Suprapubic skin (tissue), 4 donors: ENCODE measurements at regions not wholly inside any gene's neighbourhood (a gene's known extent, or its start where the extent isn't known, plus 50 kb on each side); places are given as distances from the start of the nearest gene placed in this dataset.

ENCODE experiments used
- DNase-seq, 2 donors: peaks; one replicate each; pipeline ENCODE4 v3.0.0-alpha.2; 2019; ENCODE audit warnings: low spot score in 2 of 2
- H3K27ac ChIP-seq: fragments of 200-600 bp; sonication (generic); one replicate; pipeline ENCODE4 v1.5.1; 2019
- H3K27me3 ChIP-seq: fragments of 200-600 bp; sonication (generic); one replicate; pipeline ENCODE4 v1.5.1; 2019
- H3K36me3 ChIP-seq: fragments of 200-600 bp; sonication (generic); one replicate; pipeline ENCODE4 v1.5.1; 2019
- H3K4me1 ChIP-seq: fragments of 200-600 bp; sonication (generic); one replicate; pipeline ENCODE4 v1.5.1; 2019
- H3K4me3 ChIP-seq: fragments of 200-600 bp; sonication (generic); one replicate; pipeline ENCODE4 v1.5.1; 2019; ENCODE audit warnings: mild to moderate bottlenecking
- H3K9me3 ChIP-seq: fragments of 200-600 bp; sonication (generic); one replicate; pipeline ENCODE4 v1.5.1; 2019
- EP300 ChIP-seq: sonication (generic); formaldehyde crosslinking; IDR thresholded peaks from one replicate; pipeline ENCODE4 v1.6.1; 2017; ENCODE audit warnings: antibody characterized with exemption
- POLR2A ChIP-seq, 2 donors: fragments of 450-650 bp; IDR thresholded peaks; one replicate each; pipeline ENCODE4 v1.6.1; 2017; ENCODE audit warnings: antibody characterized with exemption in 2 of 2, mild to moderate bottlenecking in 2 of 2, moderate library complexity in 2 of 2
- POLR2AphosphoS5 ChIP-seq, 3 donors: sonication (generic); formaldehyde crosslinking; IDR thresholded peaks; one replicate each; pipeline ENCODE4 v1.6.1; 2017; ENCODE audit warnings: antibody characterized with exemption in 3 of 3
- WGBS: methylation state at CpG from one replicate; pipeline ENCODE4 v1.1.5; 2018; 5-methylcytosine and 5-hydroxymethylcytosine counted together
- TF ChIP-seq, protein P1 (sequence below), 2 donors: fragments of 200-600 bp in 1 of 2; fragments of 450-650 bp in 1 of 2; sonication (generic) in 1 of 2; IDR thresholded peaks; one replicate each; pipeline ENCODE4 v1.5.1; 2016 to 2019; ENCODE audit warnings: antibody characterized with exemption in 2 of 2, mild to moderate bottlenecking in 1 of 2, moderate library complexity in 1 of 2

DNA sequence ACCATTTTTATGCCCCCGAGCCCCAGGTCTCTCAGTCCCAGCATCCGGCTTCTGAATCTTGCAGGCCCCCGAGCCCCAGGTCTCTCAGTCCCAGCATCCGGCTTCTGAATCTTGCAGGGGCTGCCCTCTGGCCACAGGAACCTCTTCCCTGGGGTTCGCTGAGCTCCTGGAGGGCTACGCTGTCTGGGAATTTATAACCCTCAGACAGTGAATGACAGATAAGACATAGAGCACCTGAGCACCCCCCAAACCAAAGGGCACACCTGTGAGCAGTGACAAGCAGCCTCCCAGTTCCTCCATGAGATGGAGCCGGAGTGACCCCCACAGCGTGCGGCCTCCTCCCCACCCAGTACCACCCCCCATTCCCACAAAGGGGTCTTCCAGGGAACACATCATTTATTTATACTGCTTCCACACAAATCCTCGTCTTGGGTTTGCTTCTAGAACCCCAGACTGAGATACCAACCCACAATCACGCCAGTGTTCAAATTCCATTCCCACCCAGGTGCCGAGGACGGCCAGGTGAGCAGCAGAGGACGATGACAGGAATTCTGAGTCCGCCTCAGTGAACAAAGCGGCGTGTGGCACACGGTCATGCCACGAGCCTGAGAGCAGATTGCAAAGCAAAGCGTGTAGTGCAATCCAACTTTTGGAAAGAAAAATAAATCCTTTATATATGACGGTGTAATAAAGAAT is 57.7 kb upstream of the FAM20C start:
- Histone ChIP-seq H3K27ac (no peak overlapping the region), H3K4me3 (no peak overlapping the region), H3K36me3 (no peaks in the 10 kb centered on the region), H3K4me1 (peaks cover 23% of the 10 kb centered on the region), H3K27me3 (peaks cover 8% of the 10 kb centered on the region), H3K9me3 (no peaks in the 10 kb centered on the region)
- WGBS = 89% methylated on average over 21 of the region's 21 CpGs
- no peak for DNase-seq
- TF ChIP-seq, protein P1, sequence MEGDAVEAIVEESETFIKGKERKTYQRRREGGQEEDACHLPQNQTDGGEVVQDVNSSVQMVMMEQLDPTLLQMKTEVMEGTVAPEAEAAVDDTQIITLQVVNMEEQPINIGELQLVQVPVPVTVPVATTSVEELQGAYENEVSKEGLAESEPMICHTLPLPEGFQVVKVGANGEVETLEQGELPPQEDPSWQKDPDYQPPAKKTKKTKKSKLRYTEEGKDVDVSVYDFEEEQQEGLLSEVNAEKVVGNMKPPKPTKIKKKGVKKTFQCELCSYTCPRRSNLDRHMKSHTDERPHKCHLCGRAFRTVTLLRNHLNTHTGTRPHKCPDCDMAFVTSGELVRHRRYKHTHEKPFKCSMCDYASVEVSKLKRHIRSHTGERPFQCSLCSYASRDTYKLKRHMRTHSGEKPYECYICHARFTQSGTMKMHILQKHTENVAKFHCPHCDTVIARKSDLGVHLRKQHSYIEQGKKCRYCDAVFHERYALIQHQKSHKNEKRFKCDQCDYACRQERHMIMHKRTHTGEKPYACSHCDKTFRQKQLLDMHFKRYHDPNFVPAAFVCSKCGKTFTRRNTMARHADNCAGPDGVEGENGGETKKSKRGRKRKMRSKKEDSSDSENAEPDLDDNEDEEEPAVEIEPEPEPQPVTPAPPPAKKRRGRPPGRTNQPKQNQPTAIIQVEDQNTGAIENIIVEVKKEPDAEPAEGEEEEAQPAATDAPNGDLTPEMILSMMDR (IDR thresholded peaks at IDR 0.05) = no peak

DNA sequence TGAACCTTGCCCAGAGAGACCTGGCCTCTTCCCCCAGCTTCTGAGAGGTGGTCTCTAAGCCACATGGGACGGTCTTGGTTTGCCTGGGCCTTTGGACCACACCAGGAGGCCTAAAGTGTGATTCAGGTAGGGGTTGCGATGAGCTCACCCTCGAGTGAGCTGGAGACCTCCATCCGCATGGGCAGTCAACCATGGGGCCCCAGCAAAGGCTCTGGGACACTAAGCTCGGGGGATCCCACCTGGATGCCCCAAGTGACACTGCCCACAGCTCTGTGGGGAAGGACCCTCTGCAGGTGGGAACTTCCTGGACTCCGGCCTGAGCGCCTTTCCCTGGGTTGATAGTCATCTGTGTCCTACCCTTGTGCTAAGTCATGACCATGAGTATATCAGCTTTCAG is 57.1 kb upstream of the FAM20C start:
- peaks cover 17% of the 10 kb centered on the region for H3K4me1 ChIP-seq
- DNase-seq = no peak
- WGBS = 88% methylated on average over 5 of the region's 7 CpGs
- no peaks in the 10 kb centered on the region for H3K36me3 ChIP-seq
- peaks cover 8% of the 10 kb centered on the region for H3K27me3 ChIP-seq
- H3K27ac ChIP-seq = no peak overlapping the region
- no peaks in the 10 kb centered on the region for H3K9me3 ChIP-seq
- TF ChIP-seq POLR2AphosphoS5 (IDR thresholded peaks at IDR 0.05) (no peak), EP300 (no peak), POLR2A (IDR thresholded peaks at IDR 0.05) (no peak)
- TF ChIP-seq, protein P1 (IDR thresholded peaks at IDR 0.05) = no peak
- H3K4me3 ChIP-seq = no peak overlapping the region

DNA sequence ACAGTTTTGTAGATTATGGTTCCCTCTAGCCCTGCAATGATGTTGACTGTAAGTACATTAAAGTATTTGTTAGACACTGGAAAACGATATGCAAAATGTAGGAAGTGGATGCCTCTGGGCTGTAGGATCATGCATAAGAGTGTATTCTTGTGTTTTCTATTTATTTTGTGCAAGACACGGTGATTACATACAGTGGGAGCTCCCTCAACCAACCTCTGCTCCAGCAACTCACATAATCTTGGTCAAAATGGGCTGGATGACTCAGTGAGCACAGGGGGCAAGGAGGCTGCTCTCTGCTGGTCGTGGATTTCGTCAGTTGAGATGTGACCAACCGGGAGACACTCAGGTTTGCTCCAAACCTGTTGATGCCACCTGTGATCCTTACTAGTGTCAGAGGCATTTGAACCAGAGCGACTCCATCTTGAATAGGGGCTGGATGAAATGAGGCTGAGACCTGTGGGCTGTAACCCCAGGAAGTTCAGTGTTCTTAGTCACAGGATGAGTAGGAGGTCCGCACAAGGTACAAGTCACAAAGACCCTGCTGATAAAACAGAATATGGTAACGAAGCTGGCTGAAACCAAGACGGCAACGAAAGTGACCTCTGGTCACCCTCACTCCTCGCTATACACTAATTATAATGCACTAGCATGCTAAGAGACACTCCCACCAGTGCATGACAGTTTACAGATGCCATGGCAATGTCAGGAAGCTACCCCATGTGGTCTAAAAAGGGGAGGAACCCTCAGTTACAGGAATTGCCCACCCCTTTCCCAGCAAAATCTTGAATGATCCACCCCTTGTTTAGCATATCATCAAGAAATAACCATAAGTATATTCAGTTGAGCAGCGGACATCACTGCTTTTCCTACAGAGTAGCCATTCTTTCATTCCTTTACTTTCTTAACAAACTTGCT is 56.4 kb upstream of the FAM20C start:
- H3K27me3 ChIP-seq = peaks cover 8% of the 10 kb centered on the region
- no peak overlapping the region for H3K27ac ChIP-seq
- WGBS = 90% methylated on average over 9 of the region's 12 CpGs
- no peaks in the 10 kb centered on the region for H3K36me3 ChIP-seq
- no peak overlapping the region for H3K4me3 ChIP-seq
- H3K4me1 ChIP-seq = peaks cover 11% of the 10 kb centered on the region
- DNase-seq = no peak
- no peaks in the 10 kb centered on the region for H3K9me3 ChIP-seq
- TF ChIP-seq POLR2A (IDR thresholded peaks at IDR 0.05) (no peak), POLR2AphosphoS5 (IDR thresholded peaks at IDR 0.05) (no peak), EP300 (no peak)
- TF ChIP-seq, protein P1 (IDR thresholded peaks at IDR 0.05) = no peak

DNA sequence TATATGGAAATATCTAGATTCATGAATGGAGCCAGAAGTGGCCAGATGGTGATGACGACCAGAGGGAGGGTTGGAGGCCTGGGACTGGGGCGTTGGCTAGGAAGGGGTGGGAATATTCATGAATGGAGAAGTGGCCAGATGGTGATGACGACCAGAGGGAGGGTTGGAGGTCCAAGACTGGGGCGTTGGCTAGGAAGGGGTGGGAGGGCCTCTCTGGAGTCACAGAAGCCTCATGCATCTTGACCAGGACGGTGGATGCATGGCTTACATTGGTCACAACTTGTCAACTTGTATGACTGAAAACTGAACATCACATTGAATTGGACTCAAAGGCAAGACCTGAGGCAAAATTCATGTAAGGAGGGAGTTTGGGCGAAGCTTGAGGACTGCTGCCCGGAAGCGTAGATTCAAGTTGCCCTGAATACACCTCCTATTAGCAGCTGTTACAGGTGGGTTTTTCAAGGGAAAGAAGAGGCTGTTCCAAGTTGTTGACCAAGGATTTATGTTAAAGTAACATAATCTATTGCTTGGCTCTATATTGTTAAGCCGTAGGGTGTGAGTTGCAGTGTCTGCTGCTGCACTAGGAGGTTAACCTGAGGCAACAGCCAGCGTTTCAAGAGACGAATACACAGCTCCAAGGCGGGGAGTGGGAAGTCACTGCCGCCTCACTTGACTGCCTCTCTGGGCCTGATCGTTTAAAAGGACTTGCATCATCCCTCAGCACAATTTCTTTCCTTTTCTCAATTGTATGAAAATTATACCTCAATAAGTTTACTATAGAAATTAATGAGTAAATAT is 55.1 kb upstream of the FAM20C start:
- H3K9me3 ChIP-seq = no peaks in the 10 kb centered on the region
- no peak overlapping the region for H3K4me3 ChIP-seq
- TF ChIP-seq, protein P1 (IDR thresholded peaks at IDR 0.05) = no peak
- TF ChIP-seq EP300 = no peak
- TF ChIP-seq POLR2A (IDR thresholded peaks at IDR 0.05) = no peak
- no peak for TF ChIP-seq POLR2AphosphoS5 (IDR thresholded peaks at IDR 0.05)
- peaks cover 8% of the 10 kb centered on the region for H3K27me3 ChIP-seq
- peak in 1 of 2 donors; percentile 34 for DNase-seq
- H3K4me1 ChIP-seq = peaks cover 5% of the 10 kb centered on the region
- H3K36me3 ChIP-seq = no peaks in the 10 kb centered on the region
- no peak overlapping the region for H3K27ac ChIP-seq
- WGBS = 68% methylated on average over 14 of the region's 14 CpGs
